GM20431 (cell line): ENCODE measurements at regions not wholly inside any gene's neighbourhood (a gene's known extent, or its start where the extent isn't known, plus 50 kb on each side); places are given as distances from the start of the nearest gene placed in this dataset.
"Not testable (repeated sequence)": the region's sequence is repeated elsewhere in the genome, so short reads cannot be mapped to it uniquely, and the experiment has no call there.

Experiments used
- in situ Hi-C: fragments of 300-500 bp; cut with MseI, MboI; formaldehyde crosslinking; loops from one replicate; pipeline ENCODE4 v1.15.0; 2020; ENCODE audit warnings: low sequenced_read_pairs; ENCODE audit not compliant: unreplicated experiment

DNA sequence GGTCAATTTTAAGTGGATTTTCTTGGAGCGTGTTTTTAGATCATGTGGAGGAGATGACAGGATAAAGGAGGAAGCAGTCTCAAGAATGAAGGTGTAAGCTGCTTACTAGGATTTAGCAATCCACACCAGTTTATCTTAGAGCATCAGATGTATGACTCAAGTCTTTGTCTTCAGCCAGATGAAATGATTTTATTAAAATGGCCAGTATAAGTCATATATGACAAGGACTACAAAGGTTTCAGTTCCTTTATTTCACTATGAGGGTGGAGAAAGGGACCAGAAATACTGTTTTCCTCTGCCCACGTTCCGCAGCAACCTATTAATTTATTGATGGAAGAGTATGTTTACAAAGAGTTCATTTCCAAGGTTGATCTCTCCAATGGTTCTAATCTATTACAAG, 970.5 kb upstream of the SLC39A10 start:
- in situ Hi-C loops = no loop called here

DNA sequence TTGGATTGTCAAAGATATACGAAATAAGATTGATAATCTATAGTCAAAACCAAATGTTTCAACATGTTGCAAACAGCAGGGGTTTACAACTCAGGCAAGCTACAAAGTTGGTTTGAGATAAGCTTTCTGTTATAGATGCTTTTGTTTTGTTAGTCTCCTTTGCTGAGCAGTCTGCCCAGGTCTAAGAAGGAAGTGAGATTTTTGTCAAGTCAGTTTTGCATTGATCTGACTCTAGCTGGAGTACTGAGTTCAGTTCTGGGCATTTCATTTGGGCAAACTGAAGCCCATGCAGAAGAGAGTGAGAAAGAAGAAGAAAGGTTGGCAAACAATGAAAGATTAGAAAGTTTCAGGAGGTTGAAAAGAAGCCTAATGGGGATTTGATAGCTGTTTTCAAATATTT, 983.0 kb upstream of the SLC39A10 start:
- in situ Hi-C loops = no loop called here

GRCh38 chr2:194672994-194673393, 984.0 kb upstream of the SLC39A10 start:
- in situ Hi-C loops = no loop called here

GRCh38 chr2:194661431-194661830, 995.6 kb upstream of the SLC39A10 start:
- in situ Hi-C loops = no loop called here

DNA sequence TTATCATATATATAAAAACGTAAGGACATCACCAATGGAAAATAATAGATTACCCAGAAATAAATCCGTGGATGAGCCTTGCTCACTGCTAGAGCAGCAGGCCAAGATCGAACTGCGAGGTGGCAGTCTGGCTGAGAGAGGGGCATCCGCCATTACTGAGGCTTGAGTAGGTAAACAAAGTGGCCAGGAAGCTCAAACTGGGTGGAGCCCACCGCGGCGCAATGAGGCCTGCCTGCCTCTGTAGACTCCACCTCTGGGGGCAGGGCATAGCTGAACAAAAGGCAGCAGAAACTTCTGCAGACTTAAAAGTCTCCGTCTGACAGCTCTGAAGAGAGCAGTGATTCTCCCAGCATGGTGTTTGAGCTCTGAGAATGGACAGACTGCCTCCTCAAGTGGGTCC, 1018.0 kb upstream of the SLC39A10 start:
- in situ Hi-C loops = not testable (repeated sequence)

GRCh38 chr2:194621945-194622344, 1035.1 kb upstream of the SLC39A10 start:
- in situ Hi-C loops = no loop called here

DNA sequence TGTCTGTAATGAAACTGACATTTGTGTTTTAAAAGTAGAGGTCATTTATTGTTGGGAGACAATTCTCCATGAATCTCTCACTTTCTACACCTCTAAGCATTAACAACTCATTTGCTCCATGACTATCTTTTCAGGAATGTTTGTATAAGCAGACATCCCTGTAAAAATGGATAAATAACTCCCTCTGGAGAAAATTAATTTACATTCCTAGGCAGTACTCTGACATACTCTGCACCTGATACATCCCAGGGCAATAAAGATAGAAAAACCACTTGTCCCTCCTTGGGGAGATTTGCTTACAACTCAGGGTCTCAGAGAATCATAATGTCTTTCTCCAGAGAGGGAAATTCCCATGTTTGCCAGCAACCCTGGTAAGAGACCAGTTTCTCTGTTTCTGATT, 1037.7 kb upstream of the SLC39A10 start:
- in situ Hi-C loops = no loop called here

- in situ Hi-C loops = no loop called here
Observed at GRCh38 chr2:194618432-194618831, 1038.6 kb upstream of the SLC39A10 start.

DNA sequence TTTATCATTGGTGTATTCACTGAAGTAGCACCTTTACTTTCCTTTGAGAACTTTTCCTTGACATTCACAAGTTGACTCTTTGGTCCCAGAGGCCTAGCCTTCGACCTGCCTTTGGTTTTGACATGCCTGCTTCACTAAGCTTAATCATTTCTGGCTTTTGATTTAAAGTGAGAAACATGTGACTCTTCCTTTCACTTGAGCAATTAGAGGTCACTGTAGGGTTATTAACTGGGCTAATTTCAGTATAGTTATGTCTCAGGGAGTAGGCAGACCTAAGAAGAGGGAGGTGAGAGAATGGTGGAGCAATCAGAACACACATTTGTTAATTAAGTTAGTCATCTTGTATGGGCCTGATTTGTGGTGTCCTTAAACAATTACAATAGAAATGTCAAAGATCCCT, 1040.7 kb upstream of the SLC39A10 start:
- in situ Hi-C loops = no loop called here

- in situ Hi-C loops = no loop called here
Observed at GRCh38 chr2:194610297-194610696, 1046.7 kb upstream of the SLC39A10 start.

DNA sequence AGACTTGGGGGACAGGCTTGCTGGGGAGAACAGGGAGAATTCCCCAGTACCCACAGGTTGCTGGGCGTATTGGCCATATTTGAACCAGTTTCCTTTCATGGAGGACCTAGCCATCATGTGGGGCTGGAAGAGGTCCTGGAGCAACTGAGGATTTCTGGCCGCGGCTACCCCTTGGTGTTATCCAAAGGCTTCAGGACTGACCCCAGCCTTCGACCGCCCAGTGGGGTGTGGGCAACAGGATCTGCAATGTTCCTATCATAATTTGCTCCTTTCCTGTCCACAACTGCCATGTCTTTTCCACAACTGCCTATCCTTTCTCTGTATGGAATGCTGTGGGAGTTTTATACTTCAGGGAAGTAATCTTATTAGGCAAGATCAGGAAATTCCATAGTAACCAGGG, 1053.6 kb upstream of the SLC39A10 start:
- in situ Hi-C loops = no loop called here

DNA sequence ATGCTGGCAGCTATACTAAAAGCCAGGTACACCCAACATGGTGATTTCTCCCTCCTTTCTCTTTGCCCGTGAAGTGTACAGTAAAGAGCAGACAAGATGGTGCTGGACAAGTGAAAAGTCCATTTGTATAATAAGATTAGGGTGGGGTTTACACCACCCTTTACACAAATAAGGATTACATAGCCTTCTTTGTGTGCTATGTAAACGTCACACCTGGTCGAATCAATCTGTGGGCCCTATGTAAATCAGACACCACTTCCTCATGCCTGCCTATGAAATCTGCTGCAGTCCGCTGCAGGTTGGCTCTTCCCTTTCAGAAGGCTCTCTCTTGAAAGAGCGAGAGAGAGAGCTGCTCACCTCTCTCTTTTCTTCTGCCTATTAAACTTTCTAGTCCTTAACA, 1054.3 kb upstream of the SLC39A10 start:
- in situ Hi-C loops = no loop called here

DNA sequence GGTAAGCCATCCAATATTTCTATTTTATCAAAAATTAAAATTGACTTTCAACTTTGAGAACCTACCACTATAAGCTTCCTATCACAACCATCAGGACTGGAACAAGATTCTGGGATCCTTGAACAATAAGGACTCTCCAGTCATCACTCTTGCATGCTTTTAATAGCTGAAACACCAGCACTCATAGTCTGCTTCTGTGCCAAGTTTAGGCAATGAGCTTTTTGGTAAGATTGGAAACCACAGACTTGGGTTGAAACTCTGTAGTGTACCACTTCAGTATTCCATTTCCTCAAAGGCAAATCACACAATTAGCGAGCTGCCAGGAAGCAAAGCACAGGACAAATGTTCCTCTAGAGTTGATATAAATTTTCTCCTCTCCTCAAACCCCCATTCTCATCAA, 1065.8 kb upstream of the SLC39A10 start:
- in situ Hi-C loops = no loop called here

GRCh38 chr2:194587739-194588270, 1069.2 kb upstream of the SLC39A10 start:
- in situ Hi-C loops = no loop called here

- in situ Hi-C loops = no loop called here
Observed at GRCh38 chr2:194567661-194568017, 1089.4 kb upstream of the SLC39A10 start.

- in situ Hi-C loops = no loop called here
Observed at GRCh38 chr2:194566907-194567660, 1089.9 kb upstream of the SLC39A10 start.

GRCh38 chr2:194564422-194564821, 1092.6 kb upstream of the SLC39A10 start:
- in situ Hi-C loops = no loop called here

- in situ Hi-C loops = no loop called here
Observed at GRCh38 chr2:194562329-194562728, 1094.7 kb upstream of the SLC39A10 start.

DNA sequence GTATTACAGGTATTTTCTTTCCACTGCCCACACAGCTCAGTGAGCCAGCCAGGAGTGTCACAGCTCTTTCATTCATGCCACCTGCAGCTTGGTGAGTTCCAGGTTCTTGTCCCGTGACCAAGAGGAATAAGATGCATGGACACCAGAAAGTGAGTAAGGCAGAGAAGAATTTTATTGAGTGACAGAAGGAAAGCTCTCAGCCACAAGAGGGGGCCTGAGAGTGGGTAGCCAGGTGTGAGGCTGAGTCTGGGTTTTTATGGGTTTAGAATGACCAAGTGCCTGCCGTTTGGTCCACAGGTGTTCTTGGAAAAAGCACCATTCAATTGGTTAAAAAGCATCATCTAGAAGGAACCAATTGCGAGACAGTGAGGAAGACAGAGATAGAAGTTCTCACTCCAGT, 1097.1 kb upstream of the SLC39A10 start:
- in situ Hi-C loops = no loop called here

DNA sequence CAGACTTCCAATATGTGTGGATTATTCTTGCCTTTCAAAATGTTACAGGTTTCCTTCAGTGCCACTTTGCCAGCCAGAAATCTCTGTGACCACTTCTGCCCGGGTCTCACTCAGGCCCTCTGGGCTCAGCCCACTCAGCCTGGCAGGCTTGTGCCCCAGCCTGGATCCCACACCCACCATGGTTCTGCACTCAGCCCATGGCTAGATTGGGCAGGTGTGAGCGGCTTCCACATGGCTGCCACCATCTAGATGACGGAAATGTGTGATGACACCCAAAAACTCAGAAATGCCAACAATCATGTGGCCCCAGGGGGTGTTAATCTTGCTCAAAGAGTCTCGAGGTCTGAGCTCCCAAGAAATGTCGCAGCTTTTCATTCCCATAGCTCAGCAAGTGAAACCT, 1097.5 kb upstream of the SLC39A10 start:
- in situ Hi-C loops = no loop called here

DNA sequence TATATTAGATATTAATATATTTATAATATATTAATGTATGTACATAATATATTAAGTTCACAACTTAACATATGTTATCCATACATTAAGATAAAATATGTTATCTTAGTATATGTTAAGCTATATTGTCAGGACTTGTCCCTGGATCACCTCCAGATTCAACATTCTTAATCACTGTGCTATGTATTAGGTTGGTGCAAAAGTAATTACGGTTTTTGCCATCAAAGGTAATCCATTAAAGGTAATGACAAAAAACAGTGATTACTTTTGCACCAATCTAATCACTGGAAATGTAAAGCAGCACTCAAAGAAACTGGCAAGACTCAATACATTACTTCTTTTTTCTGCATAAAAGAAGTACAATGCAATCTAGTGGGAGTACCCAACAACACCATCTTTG, 1099.0 kb upstream of the SLC39A10 start:
- in situ Hi-C loops = no loop called here

GRCh38 chr2:194556629-194557028, 1100.4 kb upstream of the SLC39A10 start:
- in situ Hi-C loops = no loop called here
